ENCODE measurements at regions not wholly inside any gene's neighbourhood (a gene's known extent, or its start where the extent isn't known, plus 50 kb on each side); places are given as distances from the start of the nearest gene placed in this dataset.

DNA sequence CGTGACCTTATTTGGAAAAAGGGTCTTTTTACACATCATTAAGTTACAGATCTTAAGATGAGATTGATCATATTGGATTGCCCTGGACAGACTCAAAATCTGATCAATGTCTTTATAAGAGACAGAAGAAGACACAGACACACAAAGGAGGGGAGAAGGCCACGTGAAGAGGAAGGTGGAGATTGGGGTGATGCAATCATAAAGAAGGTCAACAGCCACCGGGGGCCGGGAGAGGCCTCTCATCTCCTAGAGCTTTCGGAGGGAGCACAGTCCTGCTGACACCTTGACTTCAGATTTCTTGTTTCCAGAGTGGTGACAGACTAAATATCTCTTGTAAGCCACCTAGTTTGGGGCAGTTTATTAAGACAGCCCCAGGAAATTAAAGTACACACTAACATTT lies 204.6 kb upstream of the CSF3R start:
- no peak for DNase-seq (ENCODE audit: low read depth in 2 of 3, low spot score in 1 of 3)

DNA sequence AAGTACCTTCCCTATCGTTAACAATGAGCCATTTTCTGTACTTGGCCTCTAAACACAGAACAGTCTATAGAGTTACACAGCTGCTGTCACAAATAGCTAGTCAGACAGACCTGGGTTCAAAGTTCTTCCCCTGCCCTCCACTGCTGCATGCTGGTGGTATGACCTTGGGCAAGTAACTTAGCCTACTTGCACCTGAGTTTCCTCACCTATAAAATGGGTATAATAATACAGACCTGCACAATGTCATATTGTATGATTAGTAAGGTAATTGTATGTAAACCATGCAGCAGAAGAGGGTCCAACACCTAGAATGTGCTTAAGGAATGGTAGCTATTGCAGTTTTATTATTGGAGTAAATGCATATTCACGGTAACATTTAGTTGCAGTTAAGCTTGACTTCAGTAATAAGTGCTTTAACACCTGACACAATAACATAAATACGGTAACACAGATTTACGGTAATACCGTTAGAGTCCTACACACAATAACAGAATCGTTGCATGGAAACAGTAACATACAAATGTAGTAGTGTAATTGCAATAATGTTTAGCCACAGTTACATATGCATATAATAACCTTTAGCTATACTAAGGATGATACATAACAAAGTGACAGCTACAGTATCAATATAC lies 193.3 kb upstream of the CSF3R start:
- DNase-seq (ENCODE audit: low read depth in 2 of 3, low spot score in 1 of 3): no peak

DNA sequence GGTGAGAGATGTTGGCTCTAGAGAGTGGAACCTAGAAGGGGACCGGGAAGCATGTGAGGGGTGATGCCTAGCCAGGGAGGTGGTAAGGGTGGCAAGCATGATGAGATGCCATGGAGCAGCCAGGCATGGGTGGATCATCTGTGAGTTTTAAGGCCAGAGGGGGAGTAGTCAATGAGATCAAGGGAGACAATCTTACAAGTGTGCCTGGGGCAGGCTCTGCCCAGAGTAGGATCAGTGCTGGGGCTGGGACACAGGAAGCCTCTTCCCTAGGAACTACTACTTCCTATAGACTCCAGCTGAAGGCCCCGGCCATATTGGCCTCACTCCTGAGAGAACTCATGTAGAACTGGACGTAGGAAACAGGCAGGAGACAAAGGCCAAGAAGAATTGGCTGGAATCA lies 192.4 kb upstream of the CSF3R start:
- no peak for DNase-seq (ENCODE audit: low read depth in 2 of 3, low spot score in 1 of 3)

DNA sequence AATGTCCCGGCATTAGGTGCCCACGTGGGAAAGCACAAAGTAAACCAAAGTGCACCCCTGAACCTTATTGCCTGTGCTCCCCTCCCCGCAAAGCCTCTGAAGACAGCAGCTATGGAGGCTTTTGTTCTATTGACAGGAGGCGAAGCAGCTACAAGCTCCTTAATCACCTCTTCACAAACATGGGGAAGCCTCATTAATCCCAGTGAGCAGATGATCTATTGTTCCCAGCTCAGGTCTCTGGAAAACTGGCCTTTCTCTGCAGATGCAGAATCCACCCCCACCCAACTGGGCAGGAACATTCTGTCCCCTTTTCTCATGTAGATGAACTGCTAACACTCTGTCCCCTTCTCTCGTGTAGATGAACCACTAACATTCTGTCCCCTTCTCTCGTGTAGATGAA lies 190.5 kb upstream of the CSF3R start:
- no peak for DNase-seq (ENCODE audit: low read depth in 2 of 3, low spot score in 1 of 3)

DNA sequence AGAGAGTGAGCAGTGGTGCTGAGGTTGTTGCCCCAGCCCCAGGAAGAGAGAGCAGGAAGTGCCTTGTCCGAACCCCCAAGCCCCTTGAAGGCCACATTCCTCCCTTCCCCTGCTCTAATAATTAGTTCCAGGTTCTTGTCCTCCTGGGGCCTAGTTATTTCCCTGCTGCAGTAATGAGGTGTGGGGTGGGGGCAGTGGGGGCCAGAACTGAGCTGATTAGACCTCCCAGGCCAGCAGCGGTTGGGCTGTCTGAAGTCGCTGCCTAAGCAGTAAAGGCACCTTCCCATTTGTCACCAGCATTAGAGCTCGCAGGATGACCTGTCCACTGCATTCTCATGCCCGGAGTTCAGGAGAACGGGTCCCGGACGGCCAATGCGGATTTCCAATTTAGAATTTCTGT lies 186.5 kb upstream of the CSF3R start:
- no peak for DNase-seq (ENCODE audit: low read depth in 2 of 3, low spot score in 1 of 3)

DNA sequence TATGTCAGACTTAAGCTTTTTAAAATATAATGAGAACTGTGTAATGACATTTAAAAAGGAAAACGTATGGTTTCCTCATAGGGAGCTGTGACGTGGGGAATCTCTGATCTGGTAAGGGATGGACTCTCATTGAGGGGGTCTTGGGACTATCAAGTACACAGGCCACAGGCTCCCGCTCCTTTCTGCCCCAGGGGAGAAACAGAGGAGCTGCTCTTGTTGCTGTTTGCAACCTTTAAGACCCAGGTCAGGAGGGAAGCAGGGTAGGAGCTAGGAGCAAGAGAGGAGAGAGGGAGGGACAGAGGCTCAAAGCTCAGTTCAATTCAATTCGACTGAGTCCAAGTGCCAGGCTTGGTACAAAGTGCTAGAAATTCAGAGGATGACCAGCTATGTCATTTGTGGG lies 185.1 kb upstream of the CSF3R start:
- DNase-seq (ENCODE audit: low read depth in 2 of 3, low spot score in 1 of 3): no peak

DNA sequence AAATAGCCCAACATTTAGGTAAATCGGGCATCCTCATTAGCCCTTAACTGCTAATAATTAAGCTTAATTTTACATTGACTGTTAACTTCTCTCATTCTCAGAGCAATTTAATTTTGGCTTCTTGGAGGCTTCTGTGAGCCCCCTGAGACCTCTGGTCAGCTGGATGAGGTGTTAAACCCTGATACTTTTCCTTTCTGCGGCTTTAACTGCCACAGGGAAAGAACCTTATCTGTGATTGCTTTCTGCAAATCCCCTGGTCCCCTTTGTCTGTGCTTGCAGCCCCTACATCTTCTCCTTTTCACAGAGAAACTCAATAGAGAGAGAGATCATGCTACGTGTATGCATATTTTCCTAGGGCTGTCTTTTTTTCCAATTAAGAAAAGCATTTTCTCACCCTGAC lies 184.5 kb upstream of the CSF3R start:
- no peak for DNase-seq (ENCODE audit: low read depth in 2 of 3, low spot score in 1 of 3)

DNA sequence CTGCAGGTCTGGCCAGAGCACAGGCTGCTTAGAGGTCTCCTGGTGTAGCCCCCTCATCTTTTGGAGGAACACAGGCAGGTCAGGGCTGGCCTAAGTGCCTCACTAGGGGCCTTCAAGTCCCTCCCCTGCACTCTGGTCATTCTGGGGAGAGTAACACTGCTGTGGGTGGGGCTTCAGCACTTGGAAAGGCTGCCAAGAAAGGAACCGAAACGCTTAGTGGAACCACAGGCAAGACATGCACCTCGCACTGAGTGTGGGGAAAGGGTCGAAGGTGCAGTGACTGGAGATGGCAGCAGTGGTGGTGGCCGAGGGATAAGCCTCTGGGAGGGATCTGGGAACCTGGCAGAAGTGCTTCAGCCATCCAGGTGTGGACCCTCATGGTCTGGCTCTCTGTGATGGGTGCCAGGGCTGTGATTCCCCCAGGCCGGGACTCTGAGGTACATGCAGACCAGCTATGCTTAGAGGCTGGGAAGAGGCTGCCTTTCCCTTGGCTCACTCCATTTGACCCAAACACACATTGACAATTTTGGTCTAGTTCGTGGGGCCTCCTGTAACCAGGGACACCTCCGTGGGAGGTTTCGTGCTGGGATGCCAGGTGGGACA lies 182.9 kb upstream of the CSF3R start:
- DNase-seq (ENCODE audit: low read depth in 2 of 3, low spot score in 1 of 3): no peak

DNA sequence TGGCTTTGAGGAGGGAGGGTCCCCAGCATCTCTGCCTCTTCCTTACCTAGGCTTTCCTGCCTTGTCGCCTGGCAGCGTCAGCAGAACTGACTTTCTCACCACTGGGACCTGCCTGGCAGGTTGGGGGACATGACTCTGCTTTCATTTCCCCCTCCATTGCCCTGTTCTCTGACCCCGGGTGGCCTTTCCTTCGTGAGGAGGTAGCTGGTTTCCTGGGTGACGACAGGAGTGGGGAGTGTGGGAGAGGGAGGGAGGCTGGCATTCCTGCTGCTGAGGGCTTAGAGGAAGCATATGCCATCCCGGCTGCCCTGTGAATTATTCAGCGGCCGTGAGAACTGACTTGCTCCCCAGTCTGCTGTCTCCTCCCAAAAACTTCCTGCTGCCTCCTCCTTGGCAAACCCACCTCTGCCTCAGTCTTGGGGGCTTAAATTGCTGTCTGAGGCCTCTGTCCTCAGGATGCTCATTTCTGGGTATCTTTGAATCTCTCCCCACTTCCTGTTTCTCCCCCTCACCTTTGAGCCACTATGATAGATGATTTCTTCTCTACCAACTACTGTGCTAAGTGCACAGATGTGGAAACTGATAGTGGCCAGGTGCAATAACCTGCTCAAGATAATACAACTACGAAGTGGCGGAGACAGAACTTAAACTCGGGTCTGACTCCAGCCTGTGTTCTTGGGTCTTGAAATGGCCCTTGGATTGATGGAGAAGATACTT lies 182.0 kb upstream of the CSF3R start:
- DNase-seq (ENCODE audit: low read depth in 2 of 3, low spot score in 1 of 3): no peak

DNA sequence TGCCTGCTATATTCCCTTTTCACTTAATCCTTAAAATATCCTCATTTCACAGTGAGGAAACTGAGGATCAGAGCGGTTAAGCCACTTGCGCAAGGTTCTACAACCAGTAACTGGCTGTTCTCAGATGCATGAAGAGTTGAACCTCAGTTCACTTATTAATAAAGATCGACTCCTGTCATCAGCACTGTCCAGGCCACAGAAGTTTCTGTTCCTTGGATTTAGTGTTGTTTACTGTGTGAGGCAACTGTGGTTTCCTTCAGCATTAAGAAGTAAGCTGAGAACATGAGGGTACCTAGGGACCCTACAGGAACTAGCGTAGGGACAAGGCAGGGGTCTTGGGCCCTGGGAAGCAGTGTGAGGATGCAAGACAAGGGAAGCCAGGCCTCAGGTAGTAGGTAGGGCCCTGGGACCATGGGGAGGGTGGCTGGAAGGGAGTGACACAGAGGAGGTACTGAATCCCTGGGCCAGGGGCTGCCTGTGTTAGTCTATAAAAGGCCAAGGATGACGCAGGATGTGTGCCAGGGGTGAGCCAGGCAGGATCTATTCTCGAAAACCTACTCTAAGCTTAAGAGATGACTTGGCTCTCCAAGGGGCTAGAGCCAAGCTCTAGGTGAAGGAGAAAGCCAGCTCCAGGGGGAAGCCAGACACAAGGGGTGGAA lies 181.2 kb upstream of the CSF3R start:
- no peak for DNase-seq (ENCODE audit: low read depth in 2 of 3, low spot score in 1 of 3)

DNA sequence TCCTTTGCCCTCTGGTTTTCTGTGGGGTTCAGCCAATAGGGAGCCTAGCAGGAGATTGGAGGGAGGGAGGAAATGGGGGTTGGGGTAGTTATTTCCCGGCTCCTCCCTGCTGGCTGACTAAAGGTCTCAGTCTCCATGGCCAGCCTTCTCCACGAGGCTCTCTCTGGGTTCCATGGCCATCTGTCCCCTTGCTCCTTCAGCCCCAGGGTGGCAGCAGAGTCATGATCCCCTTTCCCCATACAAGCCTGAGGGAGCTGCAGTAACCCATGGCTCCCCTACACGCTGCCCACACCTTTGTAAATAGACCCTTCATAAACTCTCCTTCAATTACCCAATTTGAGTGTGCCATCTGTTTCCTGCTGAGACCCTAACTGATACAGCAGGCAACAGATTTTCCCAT lies 176.1 kb upstream of the CSF3R start:
- DNase-seq (ENCODE audit: low read depth in 2 of 3, low spot score in 1 of 3): no peak

DNA sequence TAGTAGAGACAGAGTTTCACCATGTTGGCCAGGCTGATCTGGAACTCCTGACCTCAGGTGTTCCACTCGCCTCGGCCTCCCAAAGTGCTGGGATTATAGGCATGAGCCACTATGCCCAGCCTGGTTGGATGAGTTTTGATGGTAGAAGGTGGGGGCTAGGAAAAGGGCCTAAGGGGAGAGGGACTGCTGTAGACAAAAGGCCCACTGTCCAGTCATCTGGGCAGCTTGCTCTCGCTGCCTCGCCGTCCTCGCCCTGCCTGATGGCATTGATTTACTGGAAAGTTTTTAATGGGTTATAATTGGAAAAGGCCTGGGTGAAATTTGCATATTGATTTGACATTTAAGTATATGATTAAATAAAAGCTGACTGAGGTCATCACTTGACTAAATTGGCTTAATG lies 175.1 kb upstream of the CSF3R start:
- DNase-seq (ENCODE audit: low read depth in 2 of 3, low spot score in 1 of 3): no peak

DNA sequence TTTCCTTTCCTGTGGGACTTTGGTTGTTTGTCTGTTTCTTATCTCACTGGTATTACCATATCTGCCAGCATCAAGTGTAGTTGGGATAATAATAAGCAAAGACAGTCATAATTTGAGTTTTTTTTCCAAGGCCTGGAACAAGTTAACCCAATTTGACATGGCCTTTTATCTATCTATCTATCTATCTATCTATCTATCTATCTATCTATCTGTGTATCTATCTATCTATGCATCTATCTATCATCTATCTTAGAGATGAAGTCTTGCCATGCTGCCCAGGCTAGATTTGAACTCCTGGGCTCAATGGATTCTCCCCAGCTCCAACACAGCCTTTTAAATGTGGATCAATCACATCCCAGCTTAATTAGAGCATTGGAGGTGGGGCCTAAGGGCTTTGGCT lies 174.1 kb upstream of the CSF3R start:
- DNase-seq (ENCODE audit: low read depth in 2 of 3, low spot score in 1 of 3): no peak

DNA sequence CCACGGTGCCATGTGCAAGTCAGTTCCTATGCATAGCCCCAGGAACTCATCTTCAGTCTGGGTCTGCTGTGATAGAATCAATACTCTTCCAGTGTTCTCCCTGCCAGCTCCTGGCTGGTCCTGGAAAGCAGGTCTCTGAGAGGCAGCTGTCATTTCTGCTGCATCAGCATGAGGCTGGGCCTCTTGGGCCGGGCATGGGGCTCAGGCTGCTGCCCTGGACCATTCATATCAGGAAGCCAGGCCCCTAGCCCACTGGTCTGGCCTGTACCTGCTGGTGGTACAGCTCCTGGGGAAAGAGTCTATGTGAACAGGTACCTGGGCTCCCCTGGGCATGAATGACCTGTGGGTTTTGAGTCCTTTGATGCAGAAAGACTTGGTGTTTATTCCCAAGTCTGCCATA lies 173.6 kb upstream of the CSF3R start:
- DNase-seq (ENCODE audit: low read depth in 2 of 3, low spot score in 1 of 3): no peak

DNA sequence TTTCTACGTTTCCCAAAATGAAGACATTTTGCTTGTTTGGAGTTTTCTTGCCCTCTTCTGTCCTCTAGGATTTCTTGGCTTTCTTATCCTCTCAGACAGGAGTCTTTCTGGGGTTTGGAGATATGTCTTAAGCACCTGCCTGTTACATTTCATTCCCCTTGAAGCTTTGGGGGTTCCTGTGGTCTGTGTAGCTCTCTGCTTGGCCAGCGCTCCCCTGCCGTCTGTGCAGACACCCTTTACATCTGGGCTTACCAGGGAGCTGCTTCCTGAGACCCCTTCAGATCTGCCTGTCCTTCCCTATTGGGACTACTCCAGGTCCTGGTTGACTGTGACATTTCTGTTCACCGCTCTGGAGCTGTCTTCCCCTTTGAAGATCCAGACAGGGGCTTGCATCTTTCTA lies 171.9 kb upstream of the CSF3R start:
- no peak for DNase-seq (ENCODE audit: low read depth in 2 of 3, low spot score in 1 of 3)

DNA sequence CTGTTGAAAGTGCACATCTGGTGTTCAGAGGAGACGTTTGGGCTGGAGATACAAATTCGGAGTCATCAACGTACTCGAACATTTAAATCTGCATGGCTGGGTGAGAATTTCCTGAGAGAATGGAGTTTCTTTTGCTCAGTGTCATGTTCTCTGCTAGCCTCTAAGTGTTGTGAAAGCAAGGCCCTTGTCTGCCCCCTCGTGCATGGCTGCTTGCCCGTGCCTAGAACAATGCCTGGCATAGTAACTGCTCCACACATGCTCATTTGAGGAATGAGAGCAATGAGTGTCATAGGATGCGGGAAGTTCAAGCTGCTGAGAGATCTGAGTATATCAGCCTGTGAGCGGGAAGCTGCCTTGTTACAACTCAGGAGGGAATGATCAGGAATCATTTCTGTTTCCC lies 171.1 kb upstream of the CSF3R start:
- DNase-seq (ENCODE audit: low read depth in 2 of 3, low spot score in 1 of 3): no peak

DNA sequence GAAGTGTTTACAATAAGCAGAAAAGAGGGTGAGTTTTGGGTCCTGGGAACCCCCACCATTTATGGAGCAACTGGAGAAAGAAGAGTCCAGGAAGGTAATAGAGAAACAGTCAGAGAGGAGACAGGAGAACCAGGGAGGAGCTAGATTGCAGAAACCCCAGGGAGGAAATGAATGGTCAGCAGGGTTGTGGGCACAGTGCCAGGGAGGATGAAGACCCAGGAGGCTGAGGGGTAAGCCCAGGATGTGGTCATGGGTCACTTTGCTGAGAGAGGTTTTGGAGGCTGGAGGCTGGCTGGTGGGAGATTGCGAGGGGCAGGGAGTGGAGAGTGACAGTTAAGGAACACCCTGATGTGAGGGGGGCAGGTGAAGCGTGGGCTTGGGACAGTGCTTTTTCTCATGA lies 169.9 kb upstream of the CSF3R start:
- DNase-seq (ENCODE audit: low read depth in 2 of 3, low spot score in 1 of 3): no peak

DNA sequence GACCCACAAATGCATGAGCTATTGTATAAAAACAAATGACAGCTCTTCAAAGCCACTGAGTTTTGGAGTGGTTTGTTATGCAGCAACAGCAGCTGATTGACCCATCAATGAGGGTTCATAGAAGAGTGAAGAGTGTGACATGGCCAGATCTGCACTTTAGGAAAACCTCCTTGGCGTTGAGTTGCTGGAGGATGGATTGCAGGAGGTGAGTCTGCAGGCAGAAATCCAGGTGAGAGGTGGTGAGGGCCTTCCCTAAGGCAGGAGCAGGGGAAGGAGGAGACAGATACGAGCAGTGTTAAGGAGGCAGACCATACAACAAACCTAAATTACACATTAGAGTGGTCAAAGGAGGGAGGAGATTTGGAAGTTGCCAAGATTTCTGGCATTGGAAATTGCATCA lies 169.3 kb upstream of the CSF3R start:
- DNase-seq (ENCODE audit: low read depth in 2 of 3, low spot score in 1 of 3): no peak

DNA sequence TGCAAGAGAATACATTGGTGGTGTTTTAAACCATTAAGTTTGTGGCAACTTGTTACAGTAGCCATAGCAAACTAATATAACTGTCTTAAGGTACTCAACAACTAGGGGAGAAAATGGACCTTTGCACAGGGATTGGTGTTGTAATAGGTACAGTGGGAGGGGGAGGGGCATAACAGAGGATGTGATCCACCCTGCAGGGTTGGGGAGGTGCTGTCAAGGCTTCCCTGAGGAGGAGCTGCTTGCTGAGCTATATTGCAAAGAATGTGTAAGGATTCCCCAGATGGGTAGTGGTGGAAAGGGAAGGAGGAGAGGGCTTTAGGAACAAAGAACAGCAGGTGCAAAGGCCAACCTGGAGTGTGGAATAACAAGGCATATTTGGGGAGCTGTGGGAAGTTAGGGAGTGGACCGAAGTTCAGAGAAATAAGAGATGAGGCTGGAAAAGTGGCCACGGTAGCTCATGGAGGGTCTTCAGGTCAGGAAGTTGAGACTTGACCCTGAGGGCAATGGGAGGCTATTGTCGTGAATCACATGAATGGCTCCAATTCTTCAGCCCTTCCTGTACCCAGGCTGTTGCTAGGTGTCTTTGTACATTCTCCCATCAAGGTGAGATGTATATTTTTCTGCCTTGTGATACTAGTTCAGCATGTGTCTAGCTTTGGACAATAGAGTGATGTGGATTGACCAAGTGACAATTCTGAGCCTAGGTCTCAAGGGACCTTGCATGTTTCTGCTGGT lies 168.6 kb upstream of the CSF3R start:
- no peak for DNase-seq (ENCODE audit: low read depth in 2 of 3, low spot score in 1 of 3)

DNA sequence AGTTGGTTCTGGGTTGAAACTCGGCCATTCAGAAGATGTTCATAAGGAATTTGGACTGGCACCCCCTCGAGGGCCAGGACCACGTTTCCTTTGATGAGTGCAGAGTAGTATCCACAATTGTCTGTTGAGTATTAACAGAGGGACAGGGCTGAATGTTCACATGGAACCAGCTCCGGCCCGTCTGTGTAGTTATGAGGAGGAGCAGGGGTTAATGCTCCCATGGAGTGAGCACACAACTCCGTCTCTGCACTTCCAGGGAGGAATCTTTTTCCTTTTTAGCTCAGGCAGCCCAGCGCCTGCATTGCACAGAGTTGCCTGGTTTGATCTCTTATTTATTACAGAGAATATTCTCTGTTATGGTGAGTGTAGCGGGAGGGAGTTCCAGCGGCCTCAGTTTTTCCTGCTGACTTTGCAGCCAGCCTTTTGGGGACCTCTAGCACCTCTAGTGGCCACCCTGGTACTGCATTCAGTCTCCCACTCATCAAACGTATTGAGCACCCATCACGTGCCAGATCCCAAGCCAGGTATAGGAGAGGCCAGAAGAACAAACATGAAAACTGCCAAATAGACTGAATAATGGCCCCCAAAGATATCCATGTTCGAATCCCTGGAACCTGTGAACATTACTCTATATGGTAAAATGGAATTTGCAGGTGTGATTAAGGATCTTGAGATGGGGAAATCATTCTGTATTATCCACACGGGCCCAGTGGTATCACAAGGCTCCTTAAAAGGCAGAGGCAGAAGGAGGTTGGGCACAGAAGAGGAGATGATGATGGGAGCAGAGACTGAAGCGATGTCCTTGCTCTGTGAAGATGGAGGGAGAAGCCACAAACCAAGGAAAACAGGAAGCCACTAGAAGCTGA lies 167.7 kb upstream of the CSF3R start:
- DNase-seq (ENCODE audit: low read depth in 2 of 3, low spot score in 1 of 3): peak; percentile 42 to 79 (median 44)

DNA sequence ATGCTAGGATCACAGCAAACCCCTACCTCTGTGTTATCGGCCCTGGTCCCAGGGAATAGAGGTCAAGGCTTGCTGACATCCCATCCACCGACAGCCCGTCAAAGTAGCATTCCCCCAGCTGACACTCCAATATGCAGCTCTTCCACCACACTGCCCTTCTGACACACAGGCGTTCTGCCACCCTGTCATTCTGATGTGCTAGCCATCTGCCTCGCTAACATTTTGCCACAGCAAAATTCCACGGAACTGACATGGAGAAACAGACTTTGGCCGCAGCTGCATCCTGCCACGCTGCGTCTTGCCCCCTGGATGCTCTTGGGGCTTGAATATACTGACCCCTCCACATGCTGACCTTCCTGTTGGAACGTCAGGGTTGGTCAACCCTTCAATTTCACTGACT lies 163.2 kb upstream of the CSF3R start:
- DNase-seq (ENCODE audit: low read depth in 2 of 3, low spot score in 1 of 3): no peak

Measured in stimulated activated CD4-positive, alpha-beta T cell treated with anti-CD3 and anti-CD28 coated beads, Interleukin-12 subunit alpha, Interleukin-12 subunit beta, amount 100 ng/mL, for 48 hours (primary cell).